Vagina (tissue), 2 donors: ENCODE measurements at regions not wholly inside any gene's neighbourhood (a gene's known extent, or its start where the extent isn't known, plus 50 kb on each side); places are given as distances from the start of the nearest gene placed in this dataset.

ENCODE experiments used
- POLR2A ChIP-seq, 2 donors: fragments of 450-650 bp; IDR thresholded peaks; one replicate each; pipeline ENCODE4 v1.6.1; 2017; ENCODE audit warnings: antibody characterized with exemption in 2 of 2, mild to moderate bottlenecking in 2 of 2, moderate library complexity in 2 of 2
- TF ChIP-seq, protein P1 (sequence below), 3 experiments: fragments of 450-650 bp in 2 of 3; fragments of 200-600 bp in 1 of 3; sonication (generic) in 1 of 3; IDR thresholded peaks; one replicate each; pipeline ENCODE4 v1.5.1; 2017 to 2019; ENCODE audit warnings: antibody characterized with exemption in 3 of 3, mild to moderate bottlenecking in 2 of 3, moderate library complexity in 2 of 3

DNA sequence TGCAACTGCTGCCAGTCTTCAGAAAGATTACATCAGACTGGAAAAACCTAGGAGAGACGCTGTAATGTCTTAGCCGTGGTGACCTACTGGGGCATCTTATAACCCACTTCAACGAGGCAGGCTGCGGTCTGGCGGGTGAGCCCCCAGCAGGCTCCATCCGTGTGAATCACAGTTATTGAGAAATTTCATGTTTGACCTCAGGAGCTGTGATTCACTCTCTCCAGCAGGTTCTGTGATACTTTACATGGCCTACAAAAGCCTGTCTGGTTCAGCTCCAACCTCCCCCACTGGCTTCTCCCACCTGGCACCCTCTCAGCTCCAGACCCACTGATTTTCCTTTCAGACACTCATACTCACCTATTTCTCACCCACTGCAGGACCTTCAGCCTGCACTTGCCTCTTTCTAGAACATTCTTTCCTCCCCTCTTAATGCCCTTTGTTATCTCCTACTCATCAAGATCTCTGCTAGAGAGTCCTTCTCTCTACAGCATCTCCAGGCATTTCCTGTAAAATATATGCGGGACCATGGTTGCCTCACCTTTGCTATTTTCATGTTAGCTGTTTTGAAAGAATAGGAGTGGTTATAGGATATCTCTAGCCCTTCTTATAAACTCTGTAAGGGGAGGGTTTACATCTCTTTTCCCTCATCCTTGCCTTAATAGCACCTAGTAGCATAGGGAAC, 227.9 kb downstream of the MAF start:
- TF ChIP-seq, protein P1, sequence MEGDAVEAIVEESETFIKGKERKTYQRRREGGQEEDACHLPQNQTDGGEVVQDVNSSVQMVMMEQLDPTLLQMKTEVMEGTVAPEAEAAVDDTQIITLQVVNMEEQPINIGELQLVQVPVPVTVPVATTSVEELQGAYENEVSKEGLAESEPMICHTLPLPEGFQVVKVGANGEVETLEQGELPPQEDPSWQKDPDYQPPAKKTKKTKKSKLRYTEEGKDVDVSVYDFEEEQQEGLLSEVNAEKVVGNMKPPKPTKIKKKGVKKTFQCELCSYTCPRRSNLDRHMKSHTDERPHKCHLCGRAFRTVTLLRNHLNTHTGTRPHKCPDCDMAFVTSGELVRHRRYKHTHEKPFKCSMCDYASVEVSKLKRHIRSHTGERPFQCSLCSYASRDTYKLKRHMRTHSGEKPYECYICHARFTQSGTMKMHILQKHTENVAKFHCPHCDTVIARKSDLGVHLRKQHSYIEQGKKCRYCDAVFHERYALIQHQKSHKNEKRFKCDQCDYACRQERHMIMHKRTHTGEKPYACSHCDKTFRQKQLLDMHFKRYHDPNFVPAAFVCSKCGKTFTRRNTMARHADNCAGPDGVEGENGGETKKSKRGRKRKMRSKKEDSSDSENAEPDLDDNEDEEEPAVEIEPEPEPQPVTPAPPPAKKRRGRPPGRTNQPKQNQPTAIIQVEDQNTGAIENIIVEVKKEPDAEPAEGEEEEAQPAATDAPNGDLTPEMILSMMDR (IDR thresholded peaks at IDR 0.05), result no peak
- TF ChIP-seq POLR2A (IDR thresholded peaks at IDR 0.05), result no peak
